Spleen (tissue), 7 donors: ENCODE measurements at regions not wholly inside any gene's neighbourhood (a gene's known extent, or its start where the extent isn't known, plus 50 kb on each side); places are given as distances from the start of the nearest gene placed in this dataset.

Experiments
- CTCF ChIP-seq, 11 experiments: fragments of 200-600 bp in 7 of 11; fragments of 450-650 bp in 4 of 11; sonication (generic) in 4 of 11; IDR thresholded peaks in 8 of 11; conservative IDR thresholded peaks in 3 of 11; 1 replicate in 7 of 11; 2 replicates in 4 of 11; pipeline versions ENCODE4 v1.4.0 to v1.8.0; 2016 to 2021; ENCODE audit warnings: antibody characterized with exemption in 11 of 11, inconsistent platforms in 4 of 11, mild to moderate bottlenecking in 1 of 11
- POLR2A ChIP-seq, 3 donors: fragments of 450-650 bp; IDR thresholded peaks; one replicate each; pipeline ENCODE4 v1.5.1; 2017; ENCODE audit warnings: antibody characterized with exemption in 3 of 3, mild to moderate bottlenecking in 1 of 3
- POLR2AphosphoS5 ChIP-seq, 3 donors: sonication (generic); formaldehyde crosslinking; IDR thresholded peaks; one replicate each; pipeline ENCODE4 v1.5.1; 2017; ENCODE audit warnings: antibody characterized with exemption in 3 of 3
- donor health status: DM: no; HTN: no; CAD: no; lungs with moderate emphysema.
- donor health status: DM: no; HTN: no; CAD: no.
- donor health status: DM: no; HTN: no; CAD: no.

GRCh38 chr20:19944772-19945459, 72.2 kb upstream of the NAA20 start:
- TF ChIP-seq POLR2AphosphoS5 (IDR thresholded peaks at IDR 0.05), result no peak
- TF ChIP-seq CTCF (IDR thresholded peaks at IDR 0.05 in 8 of 11, conservative IDR thresholded peaks at IDR 0.05 in 3 of 11), result no peak
- TF ChIP-seq POLR2A (IDR thresholded peaks at IDR 0.05), result no peak
